ENCODE measurements at regions not wholly inside any gene's neighbourhood (a gene's known extent, or its start where the extent isn't known, plus 50 kb on each side); places are given as distances from the start of the nearest gene placed in this dataset.

DNA sequence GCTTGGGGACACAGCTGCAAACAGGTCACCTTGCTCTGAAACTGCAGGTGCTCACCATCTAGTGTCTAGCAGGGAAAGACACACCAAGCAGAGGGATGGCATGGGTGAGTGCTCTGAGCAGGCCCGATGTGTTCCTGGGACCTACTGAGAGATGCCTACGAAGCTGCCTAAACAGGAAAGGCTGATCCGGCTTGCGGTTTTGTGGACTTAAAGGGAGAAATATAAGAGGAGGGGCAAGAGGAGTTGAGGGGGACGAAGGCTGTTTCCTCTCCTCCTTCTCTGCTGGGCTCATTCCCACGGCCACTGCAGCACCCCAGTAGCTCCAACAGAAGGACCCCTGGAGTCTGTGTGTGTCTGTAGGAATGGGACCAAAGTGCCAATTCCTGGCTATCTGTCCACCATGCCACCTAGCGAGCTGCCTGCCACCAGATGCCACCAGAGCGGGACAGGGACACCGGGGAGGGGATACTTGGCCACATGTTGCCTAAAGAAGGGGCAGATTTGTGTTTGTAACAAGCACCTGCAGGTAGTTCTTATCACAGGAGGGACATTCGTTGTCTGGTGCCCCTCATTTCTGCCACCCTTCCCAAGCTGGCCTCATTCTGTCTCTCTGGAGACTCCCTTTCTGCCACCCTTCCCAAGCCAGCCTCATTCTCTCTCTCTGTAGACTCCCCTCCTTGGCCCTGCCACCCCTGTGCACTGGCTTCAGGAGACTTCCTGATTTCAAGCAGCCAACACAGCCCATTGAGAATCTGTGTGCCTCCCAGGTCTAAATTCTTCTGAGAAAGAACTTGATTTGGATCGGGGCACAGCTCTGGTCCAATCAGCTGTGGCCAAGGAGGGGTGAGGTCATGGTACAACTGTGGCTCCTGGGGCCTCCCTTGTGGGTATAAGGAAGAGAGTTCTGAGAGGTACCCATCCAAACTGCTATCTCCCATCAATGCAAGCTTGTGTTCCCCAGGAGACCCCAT, 221.8 kb downstream of the ANKRD60 start:
- Histone ChIP-seq H3K27ac (no peak overlapping the region), H3K36me3 (no peaks in the 10 kb centered on the region), H3K4me1 (no peaks in the 10 kb centered on the region), H3K4me3 (no peak overlapping the region), H3K27me3 (peaks cover 0 to 1% (median 0%) of the 10 kb centered on the region in 3 donors), H3K9me3 (no peaks in the 10 kb centered on the region)
- TF ChIP-seq POLR2A (IDR thresholded peaks at IDR 0.05), result no peak
- TF ChIP-seq, protein P1, sequence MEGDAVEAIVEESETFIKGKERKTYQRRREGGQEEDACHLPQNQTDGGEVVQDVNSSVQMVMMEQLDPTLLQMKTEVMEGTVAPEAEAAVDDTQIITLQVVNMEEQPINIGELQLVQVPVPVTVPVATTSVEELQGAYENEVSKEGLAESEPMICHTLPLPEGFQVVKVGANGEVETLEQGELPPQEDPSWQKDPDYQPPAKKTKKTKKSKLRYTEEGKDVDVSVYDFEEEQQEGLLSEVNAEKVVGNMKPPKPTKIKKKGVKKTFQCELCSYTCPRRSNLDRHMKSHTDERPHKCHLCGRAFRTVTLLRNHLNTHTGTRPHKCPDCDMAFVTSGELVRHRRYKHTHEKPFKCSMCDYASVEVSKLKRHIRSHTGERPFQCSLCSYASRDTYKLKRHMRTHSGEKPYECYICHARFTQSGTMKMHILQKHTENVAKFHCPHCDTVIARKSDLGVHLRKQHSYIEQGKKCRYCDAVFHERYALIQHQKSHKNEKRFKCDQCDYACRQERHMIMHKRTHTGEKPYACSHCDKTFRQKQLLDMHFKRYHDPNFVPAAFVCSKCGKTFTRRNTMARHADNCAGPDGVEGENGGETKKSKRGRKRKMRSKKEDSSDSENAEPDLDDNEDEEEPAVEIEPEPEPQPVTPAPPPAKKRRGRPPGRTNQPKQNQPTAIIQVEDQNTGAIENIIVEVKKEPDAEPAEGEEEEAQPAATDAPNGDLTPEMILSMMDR (IDR thresholded peaks at IDR 0.05), result no peak
- TF ChIP-seq POLR2AphosphoS5 (IDR thresholded peaks at IDR 0.05), result no peak
- TF ChIP-seq EP300 (IDR thresholded peaks at IDR 0.05), result no peak
- WGBS, 2 donors, result 82 to 90% methylated on average over 11 of the region's 11 CpGs
- intact Hi-C loops (cut with DNase I), result no loop called here
- no peak for DNase-seq

DNA sequence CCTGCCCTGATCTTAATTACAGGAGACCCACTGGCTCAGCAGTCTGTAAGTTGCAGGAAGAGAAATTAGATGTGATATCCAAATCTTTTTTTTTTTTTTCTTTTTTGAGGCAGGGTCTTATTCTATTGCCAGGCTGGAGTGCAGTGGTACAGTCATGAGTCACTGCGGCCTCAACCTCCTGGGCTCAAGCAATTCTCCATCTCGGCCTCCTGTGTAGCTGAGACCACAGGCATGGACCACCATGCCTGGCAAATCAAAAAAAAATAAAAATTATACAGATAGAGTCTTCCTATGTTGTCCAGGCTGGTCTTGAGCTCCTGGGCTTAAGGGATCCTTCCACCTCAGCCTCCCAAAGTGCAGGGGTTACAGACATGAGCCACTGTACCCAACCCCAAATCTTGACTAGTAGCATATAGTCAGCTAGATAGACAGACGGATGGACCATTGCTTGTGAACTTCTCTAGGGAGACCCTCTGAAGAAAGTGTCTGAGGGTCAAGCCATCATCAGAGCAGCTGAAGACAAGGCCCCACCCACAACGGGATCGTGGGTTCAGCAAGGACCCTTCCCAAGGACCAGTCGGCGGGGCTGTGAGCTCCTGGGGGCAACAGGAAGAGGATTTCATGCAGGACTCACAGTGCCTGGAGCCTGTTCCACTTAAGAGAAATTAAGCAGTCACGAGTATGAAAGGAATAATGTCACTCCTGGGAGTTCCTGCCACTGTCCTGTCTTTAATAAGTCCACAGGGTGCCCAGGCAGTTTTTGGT, 222.7 kb downstream of the ANKRD60 start:
- WGBS, 2 donors, result 88 to 92% methylated on average over 8 of the region's 8 CpGs
- intact Hi-C loops (cut with DNase I), result no loop called here
- Histone ChIP-seq H3K27ac (no peak overlapping the region), H3K27me3 (no peaks in the 10 kb centered on the region), H3K4me1 (no peaks in the 10 kb centered on the region), H3K36me3 (no peaks in the 10 kb centered on the region), H3K9me3 (no peaks in the 10 kb centered on the region), H3K4me3 (no peak overlapping the region)
- TF ChIP-seq POLR2AphosphoS5 (IDR thresholded peaks at IDR 0.05) (no peak), POLR2A (IDR thresholded peaks at IDR 0.05) (no peak), EP300 (IDR thresholded peaks at IDR 0.05) (no peak)
- TF ChIP-seq, protein P1 (IDR thresholded peaks at IDR 0.05), result no peak
- DNase-seq, result no peak

DNA sequence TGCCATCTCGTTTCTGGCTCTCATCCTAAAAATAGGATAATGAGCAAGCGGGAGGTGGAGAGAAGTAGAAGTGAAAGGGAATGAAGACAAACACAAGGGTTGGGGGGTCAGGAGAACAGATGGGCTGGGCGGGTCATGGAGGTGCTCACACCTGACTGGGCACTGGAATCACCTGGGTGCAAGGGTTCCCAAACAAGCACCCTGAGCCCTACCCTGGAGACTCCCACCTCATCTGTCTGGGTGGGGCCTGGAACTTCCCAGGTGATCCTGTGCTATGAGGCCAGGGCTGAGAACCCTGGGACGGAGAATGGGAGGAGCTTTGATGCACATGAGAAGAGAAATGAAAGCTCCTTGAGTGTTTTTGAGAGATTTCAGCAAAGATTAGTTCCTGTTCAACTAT, 223.6 kb downstream of the ANKRD60 start:
- H3K9me3 ChIP-seq, result no peaks in the 10 kb centered on the region
- WGBS, 2 donors, result 25 to 66% methylated on average over 4 of the region's 4 CpGs
- no peaks in the 10 kb centered on the region for H3K36me3 ChIP-seq
- H3K4me3 ChIP-seq, result no peak overlapping the region
- DNase-seq, result no peak
- TF ChIP-seq POLR2A (IDR thresholded peaks at IDR 0.05) (no peak), POLR2AphosphoS5 (IDR thresholded peaks at IDR 0.05) (no peak), EP300 (IDR thresholded peaks at IDR 0.05) (no peak)
- TF ChIP-seq, protein P1 (IDR thresholded peaks at IDR 0.05), result no peak
- no peaks in the 10 kb centered on the region for H3K27me3 ChIP-seq
- H3K27ac ChIP-seq, result no peak overlapping the region
- H3K4me1 ChIP-seq, result no peaks in the 10 kb centered on the region
- intact Hi-C loops (cut with DNase I), result no loop called here

DNA sequence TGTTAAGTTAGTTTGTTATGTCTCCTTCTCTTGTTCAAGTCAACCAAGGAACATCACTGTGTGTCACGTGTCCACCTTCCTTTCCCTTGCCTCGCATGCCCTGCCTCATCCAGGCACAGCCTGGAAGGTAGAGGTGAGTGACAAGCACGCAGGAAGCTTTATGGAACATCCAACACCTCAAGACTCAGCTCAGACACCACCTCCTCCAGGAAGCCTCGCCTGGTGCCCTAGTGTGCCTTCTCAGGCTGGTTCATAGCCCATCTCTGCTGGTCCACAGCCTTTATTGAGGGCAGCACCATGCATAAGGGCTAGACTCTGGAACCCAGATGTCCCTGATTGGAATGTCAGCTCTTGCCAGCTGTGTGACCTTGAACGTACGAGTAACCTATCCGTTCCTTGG, 224.3 kb downstream of the ANKRD60 start:
- intact Hi-C loops (cut with DNase I), result no loop called here
- 75 to 83% methylated on average over 7 of the region's 7 CpGs for WGBS, 2 donors
- H3K4me1 ChIP-seq, result peaks cover 0 to 1% (median under 1%) of the 10 kb centered on the region in 4 donors

More for the DNA sequence above, 224.3 kb downstream of the ANKRD60 start:
- no peaks in the 10 kb centered on the region for H3K9me3 ChIP-seq
- H3K27ac ChIP-seq, result no peak overlapping the region
- DNase-seq, result no peak
- no peak for TF ChIP-seq EP300 (IDR thresholded peaks at IDR 0.05)
- TF ChIP-seq POLR2AphosphoS5 (IDR thresholded peaks at IDR 0.05), result no peak
- TF ChIP-seq POLR2A (IDR thresholded peaks at IDR 0.05), result no peak
- TF ChIP-seq, protein P1 (IDR thresholded peaks at IDR 0.05), result no peak
- H3K27me3 ChIP-seq, result no peaks in the 10 kb centered on the region
- no peaks in the 10 kb centered on the region for H3K36me3 ChIP-seq
- H3K4me3 ChIP-seq, result no peak overlapping the region
